GM13977 (cell line): ENCODE measurements at regions not wholly inside any gene's neighbourhood (a gene's known extent, or its start where the extent isn't known, plus 50 kb on each side); places are given as distances from the start of the nearest gene placed in this dataset.
"Not testable (repeated sequence)": the region's sequence is repeated elsewhere in the genome, so short reads cannot be mapped to it uniquely, and the experiment has no call there.

Experiments used
- DNase-seq: peaks from one replicate; pipeline ENCODE4 v3.0.0; 2012; ENCODE audit warnings: low spot score
- in situ Hi-C: fragments of 300-500 bp; cut with MboI; formaldehyde crosslinking; loops from one replicate; pipeline ENCODE4 v1.12.0; 2022; ENCODE audit warnings: low sequenced_read_pairs, low pct_unique_long_range_greater_than_20kb, mixed read lengths, inconsistent platforms; ENCODE audit not compliant: unreplicated experiment
- TF ChIP-seq, protein P1 (sequence below): IDR thresholded peaks from 2 replicates; pipeline ENCODE4 v1.5.1; 2012; ENCODE audit warnings: mild to moderate bottlenecking, control low read depth; ENCODE audit not compliant: insufficient read depth; ENCODE audit errors: extremely low read depth, missing control alignments

- no peak for DNase-seq
- TF ChIP-seq, protein P1, sequence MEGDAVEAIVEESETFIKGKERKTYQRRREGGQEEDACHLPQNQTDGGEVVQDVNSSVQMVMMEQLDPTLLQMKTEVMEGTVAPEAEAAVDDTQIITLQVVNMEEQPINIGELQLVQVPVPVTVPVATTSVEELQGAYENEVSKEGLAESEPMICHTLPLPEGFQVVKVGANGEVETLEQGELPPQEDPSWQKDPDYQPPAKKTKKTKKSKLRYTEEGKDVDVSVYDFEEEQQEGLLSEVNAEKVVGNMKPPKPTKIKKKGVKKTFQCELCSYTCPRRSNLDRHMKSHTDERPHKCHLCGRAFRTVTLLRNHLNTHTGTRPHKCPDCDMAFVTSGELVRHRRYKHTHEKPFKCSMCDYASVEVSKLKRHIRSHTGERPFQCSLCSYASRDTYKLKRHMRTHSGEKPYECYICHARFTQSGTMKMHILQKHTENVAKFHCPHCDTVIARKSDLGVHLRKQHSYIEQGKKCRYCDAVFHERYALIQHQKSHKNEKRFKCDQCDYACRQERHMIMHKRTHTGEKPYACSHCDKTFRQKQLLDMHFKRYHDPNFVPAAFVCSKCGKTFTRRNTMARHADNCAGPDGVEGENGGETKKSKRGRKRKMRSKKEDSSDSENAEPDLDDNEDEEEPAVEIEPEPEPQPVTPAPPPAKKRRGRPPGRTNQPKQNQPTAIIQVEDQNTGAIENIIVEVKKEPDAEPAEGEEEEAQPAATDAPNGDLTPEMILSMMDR: peak; percentile 34
- in situ Hi-C loops: no loop called here
Measured at GRCh38 chr1:65020774-65021173, 54.4 kb upstream of the JAK1 start.

- TF ChIP-seq, protein P1: no peak
- DNase-seq: no peak
- in situ Hi-C loops: no loop called here
Measured at GRCh38 chr1:65021795-65022194, 55.4 kb upstream of the JAK1 start.

DNA sequence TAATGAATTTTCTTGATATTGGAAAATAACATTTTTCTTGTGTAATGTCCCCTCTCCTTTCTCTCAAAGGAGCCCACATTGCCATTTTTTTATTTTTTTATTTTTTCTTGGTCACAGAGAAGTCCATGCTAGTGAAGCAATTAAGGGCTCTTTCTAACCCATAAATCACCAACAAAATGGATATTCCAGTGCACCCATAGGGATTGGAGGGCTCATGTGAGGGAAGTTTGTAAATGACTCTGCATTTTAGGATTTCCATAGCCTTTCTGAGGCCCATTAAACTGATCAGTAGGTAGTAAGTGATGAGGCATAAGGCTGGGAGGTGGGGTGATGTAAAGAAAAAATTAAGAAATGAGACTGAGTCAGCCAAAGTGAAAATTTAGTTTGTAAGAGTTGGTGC is 55.9 kb upstream of the JAK1 start:
- TF ChIP-seq, protein P1: no peak
- no peak for DNase-seq
- in situ Hi-C loops: no loop called here

GRCh38 chr1:65025794-65026193 is 59.4 kb upstream of the JAK1 start:
- in situ Hi-C loops: loop anchor here (25.0 kb wide), 1 partner anchor 163 kb away; no protein-coding TSS in a partner anchor
- TF ChIP-seq, protein P1: no peak
- DNase-seq: no peak

GRCh38 chr1:65026235-65026634 is 59.9 kb upstream of the JAK1 start:
- TF ChIP-seq, protein P1: no peak
- no peak for DNase-seq
- in situ Hi-C loops: loop anchor here (25.0 kb wide), 1 partner anchor 164 kb away; no protein-coding TSS in a partner anchor

GRCh38 chr1:65027666-65028358 is 61.5 kb upstream of the JAK1 start:
- no peak for DNase-seq
- TF ChIP-seq, protein P1: no peak
- in situ Hi-C loops: loop anchor here (25.0 kb wide), 1 partner anchor 166 kb away; no protein-coding TSS in a partner anchor

GRCh38 chr1:65029434-65029833 is 63.1 kb upstream of the JAK1 start:
- not testable (repeated sequence) for DNase-seq
- in situ Hi-C loops: loop anchor here (25.0 kb wide), 1 partner anchor 167 kb away; no protein-coding TSS in a partner anchor

- in situ Hi-C loops: loop anchor here (25.0 kb wide), 1 partner anchor 173 kb away; no protein-coding TSS in a partner anchor
- DNase-seq: not testable (repeated sequence)
Measured at GRCh38 chr1:65034879-65035278, 68.5 kb upstream of the JAK1 start.
